ENCODE measurements at regions not wholly inside any gene's neighbourhood (a gene's known extent, or its start where the extent isn't known, plus 50 kb on each side); places are given as distances from the start of the nearest gene placed in this dataset.

DNA sequence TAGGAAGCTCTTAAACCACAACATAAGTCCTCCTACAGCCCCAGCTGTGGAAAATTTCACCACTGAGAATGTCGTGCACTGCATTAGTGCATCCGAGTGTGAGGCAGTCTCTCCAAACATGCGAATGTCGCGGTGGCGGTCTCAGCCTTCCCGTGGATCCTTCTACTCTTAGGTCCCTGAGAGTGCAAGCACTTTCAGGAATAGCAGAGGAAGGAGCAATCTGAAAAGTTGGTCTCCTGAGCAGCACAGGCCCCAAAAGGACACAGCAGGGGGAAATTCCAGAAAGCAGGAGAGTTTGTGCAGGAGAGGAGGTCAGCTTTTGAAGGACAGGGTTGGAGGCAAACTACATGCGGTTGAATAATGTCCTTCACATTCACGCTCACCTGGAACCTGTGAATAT, 440.5 kb upstream of the SMIM21 start:
- no peaks in the 10 kb centered on the region for H3K36me3 ChIP-seq

DNA sequence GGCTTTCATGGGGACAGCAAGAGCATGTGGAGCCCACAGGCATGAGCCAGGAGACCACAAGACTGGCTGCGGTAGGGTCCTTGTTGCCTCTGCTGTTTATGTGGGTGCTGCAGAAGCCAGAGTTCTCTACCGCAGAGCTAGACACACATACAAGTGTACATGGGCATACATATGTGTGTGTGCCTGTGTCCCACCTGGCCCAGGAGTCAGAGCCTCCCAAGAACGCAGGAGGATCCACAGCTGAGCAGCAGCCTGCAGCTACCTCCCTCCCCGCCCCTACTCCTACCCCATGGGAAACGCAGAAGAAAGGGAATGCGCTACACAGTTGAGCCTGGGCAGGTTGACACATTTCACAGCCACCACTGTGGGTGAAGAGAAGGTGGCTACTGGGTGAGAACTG, 438.1 kb upstream of the SMIM21 start:
- TF ChIP-seq, protein P1, sequence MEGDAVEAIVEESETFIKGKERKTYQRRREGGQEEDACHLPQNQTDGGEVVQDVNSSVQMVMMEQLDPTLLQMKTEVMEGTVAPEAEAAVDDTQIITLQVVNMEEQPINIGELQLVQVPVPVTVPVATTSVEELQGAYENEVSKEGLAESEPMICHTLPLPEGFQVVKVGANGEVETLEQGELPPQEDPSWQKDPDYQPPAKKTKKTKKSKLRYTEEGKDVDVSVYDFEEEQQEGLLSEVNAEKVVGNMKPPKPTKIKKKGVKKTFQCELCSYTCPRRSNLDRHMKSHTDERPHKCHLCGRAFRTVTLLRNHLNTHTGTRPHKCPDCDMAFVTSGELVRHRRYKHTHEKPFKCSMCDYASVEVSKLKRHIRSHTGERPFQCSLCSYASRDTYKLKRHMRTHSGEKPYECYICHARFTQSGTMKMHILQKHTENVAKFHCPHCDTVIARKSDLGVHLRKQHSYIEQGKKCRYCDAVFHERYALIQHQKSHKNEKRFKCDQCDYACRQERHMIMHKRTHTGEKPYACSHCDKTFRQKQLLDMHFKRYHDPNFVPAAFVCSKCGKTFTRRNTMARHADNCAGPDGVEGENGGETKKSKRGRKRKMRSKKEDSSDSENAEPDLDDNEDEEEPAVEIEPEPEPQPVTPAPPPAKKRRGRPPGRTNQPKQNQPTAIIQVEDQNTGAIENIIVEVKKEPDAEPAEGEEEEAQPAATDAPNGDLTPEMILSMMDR (IDR thresholded peaks at IDR 0.05; ENCODE audit: low read depth, low read length): no peak
- Histone ChIP-seq H3K4me1 (no peaks in the 10 kb centered on the region), H3K36me3 (no peaks in the 10 kb centered on the region), H3K9me3 (no peaks in the 10 kb centered on the region), H3K4me3 (ENCODE audit: low read depth, low read length) (no peak overlapping the region), H3K27me3 (no peaks in the 10 kb centered on the region)
- no peak for DNase-seq

More for the DNA sequence above, 440.5 kb upstream of the SMIM21 start:
- TF ChIP-seq, protein P1 (IDR thresholded peaks at IDR 0.05; ENCODE audit: low read depth, low read length): no peak
- DNase-seq: no peak
- Histone ChIP-seq H3K4me3 (ENCODE audit: low read depth, low read length) (no peak overlapping the region), H3K27me3 (no peaks in the 10 kb centered on the region), H3K9me3 (no peaks in the 10 kb centered on the region), H3K4me1 (no peaks in the 10 kb centered on the region)

DNA sequence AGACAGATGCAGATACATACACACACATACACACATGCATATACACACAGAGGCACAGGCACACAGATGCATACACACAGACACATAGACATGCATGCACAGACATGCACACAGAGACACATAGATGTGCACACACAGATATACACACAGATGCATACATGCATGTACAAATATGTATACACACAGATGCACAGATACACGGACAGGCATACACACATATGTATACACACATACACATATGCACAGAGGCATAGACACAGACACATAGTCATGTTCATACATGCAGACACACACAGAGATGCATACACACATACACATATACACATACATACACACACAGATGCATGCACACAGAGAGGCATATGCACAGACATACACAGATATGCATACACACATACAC, 437.3 kb upstream of the SMIM21 start:
- Histone ChIP-seq H3K4me1 (no peaks in the 10 kb centered on the region), H3K4me3 (ENCODE audit: low read depth, low read length) (no peak overlapping the region), H3K36me3 (no peaks in the 10 kb centered on the region), H3K9me3 (no peaks in the 10 kb centered on the region), H3K27me3 (no peaks in the 10 kb centered on the region)
- TF ChIP-seq, protein P1 (IDR thresholded peaks at IDR 0.05; ENCODE audit: low read depth, low read length): no peak
- no peak for DNase-seq

DNA sequence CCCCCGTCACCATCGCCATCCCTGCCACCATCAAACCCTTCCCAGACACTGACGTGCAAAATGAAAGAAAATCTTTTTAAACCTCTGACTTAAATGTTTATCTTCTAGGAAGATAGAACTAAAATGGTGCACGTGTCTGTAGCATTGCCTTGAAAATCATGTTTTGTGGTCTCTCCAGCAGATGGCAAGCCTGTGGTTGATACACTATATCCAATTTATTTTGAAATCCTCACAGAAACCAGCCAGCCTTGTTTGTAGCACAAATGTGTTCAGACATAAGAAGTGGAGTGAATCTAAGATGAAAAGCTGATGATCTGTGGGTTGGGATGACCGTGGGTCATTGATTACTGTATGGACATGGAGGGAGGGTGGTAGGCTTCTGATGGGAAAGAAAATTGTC, 436.2 kb upstream of the SMIM21 start:
- Histone ChIP-seq H3K4me3 (ENCODE audit: low read depth, low read length) (no peak overlapping the region), H3K36me3 (no peaks in the 10 kb centered on the region), H3K9me3 (no peaks in the 10 kb centered on the region), H3K27me3 (no peaks in the 10 kb centered on the region), H3K4me1 (no peaks in the 10 kb centered on the region)
- no peak for DNase-seq
- TF ChIP-seq, protein P1 (IDR thresholded peaks at IDR 0.05; ENCODE audit: low read depth, low read length): no peak

DNA sequence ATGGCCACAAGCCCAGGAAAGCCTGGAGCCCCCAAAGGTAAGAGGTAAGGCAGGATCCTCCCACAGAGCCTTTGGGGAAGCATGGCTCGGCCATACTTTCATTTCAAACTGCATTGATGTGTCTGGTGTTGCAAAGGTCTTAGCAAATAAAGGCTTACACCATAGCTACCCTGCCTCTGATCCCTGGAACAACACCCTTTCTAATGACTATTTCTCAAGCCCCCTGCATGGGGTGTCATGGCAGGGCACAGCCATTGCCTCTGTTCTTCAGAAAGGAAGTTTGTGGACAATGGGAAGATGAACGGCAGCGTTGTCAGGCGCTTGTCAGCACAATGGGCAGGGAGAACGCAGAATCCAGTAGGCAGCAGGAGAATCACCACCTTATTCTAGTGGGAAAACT, 435.0 kb upstream of the SMIM21 start:
- H3K9me3 ChIP-seq: no peaks in the 10 kb centered on the region
- TF ChIP-seq, protein P1 (IDR thresholded peaks at IDR 0.05; ENCODE audit: low read depth, low read length): no peak
- no peak overlapping the region for H3K4me3 ChIP-seq (ENCODE audit: low read depth, low read length)
- no peaks in the 10 kb centered on the region for H3K36me3 ChIP-seq
- DNase-seq: no peak
- no peaks in the 10 kb centered on the region for H3K27me3 ChIP-seq
- H3K4me1 ChIP-seq: no peaks in the 10 kb centered on the region

DNA sequence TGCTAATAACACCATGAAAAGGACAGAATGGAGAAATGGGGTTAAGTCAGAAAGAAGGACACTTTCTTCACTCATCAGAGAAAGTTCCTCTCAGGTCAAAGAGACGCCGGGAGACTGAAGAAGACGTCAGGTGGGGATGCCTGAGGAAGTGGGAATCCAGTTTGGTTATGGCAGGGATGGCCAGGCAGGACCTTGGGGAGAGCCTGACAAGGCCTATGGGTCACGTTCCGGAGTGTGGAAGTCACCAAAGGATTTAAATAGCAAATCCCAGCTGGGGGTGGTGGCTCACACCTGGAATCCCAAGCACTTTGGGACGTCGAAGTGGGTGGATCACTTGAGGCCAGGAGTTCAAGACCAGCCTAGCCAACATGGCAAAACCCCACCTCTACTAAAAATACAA, 432.7 kb upstream of the SMIM21 start:
- no peaks in the 10 kb centered on the region for H3K9me3 ChIP-seq
- H3K36me3 ChIP-seq: no peaks in the 10 kb centered on the region
- DNase-seq: no peak
- no peaks in the 10 kb centered on the region for H3K4me1 ChIP-seq
- TF ChIP-seq, protein P1 (IDR thresholded peaks at IDR 0.05; ENCODE audit: low read depth, low read length): no peak
- no peaks in the 10 kb centered on the region for H3K27me3 ChIP-seq
- H3K4me3 ChIP-seq (ENCODE audit: low read depth, low read length): no peak overlapping the region

All from BE2C (cell line).